ENCODE measurements at regions not wholly inside any gene's neighbourhood (a gene's known extent, or its start where the extent isn't known, plus 50 kb on each side); places are given as distances from the start of the nearest gene placed in this dataset.
"Not testable (repeated sequence)": the region's sequence is repeated elsewhere in the genome, so short reads cannot be mapped to it uniquely, and the experiment has no call there.

DNA sequence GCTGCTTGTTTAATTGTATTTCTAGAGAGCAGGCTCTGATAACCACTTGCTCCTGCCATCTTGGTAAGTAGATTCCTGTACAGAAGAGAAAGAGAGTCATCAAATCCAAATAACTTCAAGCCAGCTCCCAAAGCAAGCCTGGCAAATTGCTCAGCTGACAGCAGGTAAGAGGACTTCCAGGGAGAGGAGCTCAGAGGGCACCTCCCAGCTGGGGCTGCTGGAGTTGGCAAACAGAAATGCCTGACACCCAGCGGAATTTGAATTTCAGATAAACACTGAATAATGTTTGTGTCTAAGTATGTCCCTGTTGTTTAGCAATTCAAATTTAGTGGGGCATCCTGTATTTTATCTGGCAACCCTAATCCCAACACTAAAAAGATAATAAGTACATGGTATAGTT lies 86.2 kb downstream of the MYL12B start:
- DNase-seq (ENCODE audit: extremely low read depth, low read depth) = no peak
- TF ChIP-seq, protein P1, sequence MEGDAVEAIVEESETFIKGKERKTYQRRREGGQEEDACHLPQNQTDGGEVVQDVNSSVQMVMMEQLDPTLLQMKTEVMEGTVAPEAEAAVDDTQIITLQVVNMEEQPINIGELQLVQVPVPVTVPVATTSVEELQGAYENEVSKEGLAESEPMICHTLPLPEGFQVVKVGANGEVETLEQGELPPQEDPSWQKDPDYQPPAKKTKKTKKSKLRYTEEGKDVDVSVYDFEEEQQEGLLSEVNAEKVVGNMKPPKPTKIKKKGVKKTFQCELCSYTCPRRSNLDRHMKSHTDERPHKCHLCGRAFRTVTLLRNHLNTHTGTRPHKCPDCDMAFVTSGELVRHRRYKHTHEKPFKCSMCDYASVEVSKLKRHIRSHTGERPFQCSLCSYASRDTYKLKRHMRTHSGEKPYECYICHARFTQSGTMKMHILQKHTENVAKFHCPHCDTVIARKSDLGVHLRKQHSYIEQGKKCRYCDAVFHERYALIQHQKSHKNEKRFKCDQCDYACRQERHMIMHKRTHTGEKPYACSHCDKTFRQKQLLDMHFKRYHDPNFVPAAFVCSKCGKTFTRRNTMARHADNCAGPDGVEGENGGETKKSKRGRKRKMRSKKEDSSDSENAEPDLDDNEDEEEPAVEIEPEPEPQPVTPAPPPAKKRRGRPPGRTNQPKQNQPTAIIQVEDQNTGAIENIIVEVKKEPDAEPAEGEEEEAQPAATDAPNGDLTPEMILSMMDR (IDR thresholded peaks at IDR 0.05; ENCODE audit: low read depth, low read length) = no peak

DNA sequence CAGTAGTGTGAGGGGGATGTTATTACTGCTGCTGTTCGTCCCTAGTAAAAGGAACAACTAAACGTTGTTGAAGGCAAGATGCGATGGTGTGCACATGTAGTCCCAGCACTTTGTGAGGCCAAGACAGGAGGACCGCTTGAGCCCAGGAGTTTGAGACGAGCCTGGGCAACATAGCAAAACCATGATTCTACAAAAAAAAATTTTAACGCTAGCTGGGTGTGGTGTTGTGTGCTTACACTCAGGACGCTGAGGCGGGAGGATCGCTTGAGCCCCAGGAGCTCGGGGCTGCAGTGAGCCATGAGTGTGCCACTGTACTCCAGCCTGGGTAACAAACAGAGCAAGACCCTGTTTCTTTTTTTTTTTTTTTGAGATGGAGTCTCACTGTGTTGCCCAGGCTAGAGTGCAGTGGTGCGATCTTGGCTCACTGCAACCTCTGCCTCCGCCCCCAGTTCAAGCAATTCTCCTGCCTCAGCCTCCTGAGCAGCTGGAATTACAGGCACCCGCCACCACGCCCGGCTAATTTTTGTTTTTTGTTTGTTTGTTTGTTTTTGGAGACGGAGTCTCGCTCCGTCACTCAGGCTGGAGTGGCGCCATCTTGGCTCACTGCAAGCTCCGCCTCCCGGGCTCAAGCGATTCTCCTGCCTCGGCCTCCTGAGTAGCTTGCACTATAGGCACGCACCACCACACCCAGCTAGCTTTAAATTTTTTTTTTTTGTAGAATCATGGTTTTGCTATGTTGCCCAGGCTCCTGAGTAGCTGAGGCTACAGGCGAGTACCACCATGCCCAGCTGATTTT lies 87.3 kb downstream of the MYL12B start:
- not testable (repeated sequence) for DNase-seq (ENCODE audit: extremely low read depth, low read depth)

DNA sequence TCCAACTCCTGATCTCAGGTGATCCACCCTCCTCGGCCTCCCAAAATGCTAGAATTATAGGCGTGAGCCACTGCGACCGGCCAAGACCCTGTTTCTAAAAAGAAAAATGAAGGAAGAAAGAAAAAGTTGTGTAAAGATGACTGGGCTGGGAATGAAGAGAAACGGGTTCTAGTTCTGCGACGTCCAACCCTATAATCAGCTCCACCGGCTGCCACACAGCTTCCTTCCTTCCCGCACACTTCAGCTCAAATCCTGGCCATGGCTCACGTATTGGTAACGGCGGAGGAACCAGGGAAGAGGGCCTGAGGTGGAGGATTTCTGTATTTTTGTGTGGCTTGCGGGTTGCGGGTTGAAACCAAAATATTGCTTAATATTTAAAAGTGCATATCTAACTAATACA lies 88.1 kb downstream of the MYL12B start:
- no peak for DNase-seq (ENCODE audit: extremely low read depth, low read depth)
- TF ChIP-seq, protein P1 (IDR thresholded peaks at IDR 0.05; ENCODE audit: low read depth, low read length) = no peak

DNA sequence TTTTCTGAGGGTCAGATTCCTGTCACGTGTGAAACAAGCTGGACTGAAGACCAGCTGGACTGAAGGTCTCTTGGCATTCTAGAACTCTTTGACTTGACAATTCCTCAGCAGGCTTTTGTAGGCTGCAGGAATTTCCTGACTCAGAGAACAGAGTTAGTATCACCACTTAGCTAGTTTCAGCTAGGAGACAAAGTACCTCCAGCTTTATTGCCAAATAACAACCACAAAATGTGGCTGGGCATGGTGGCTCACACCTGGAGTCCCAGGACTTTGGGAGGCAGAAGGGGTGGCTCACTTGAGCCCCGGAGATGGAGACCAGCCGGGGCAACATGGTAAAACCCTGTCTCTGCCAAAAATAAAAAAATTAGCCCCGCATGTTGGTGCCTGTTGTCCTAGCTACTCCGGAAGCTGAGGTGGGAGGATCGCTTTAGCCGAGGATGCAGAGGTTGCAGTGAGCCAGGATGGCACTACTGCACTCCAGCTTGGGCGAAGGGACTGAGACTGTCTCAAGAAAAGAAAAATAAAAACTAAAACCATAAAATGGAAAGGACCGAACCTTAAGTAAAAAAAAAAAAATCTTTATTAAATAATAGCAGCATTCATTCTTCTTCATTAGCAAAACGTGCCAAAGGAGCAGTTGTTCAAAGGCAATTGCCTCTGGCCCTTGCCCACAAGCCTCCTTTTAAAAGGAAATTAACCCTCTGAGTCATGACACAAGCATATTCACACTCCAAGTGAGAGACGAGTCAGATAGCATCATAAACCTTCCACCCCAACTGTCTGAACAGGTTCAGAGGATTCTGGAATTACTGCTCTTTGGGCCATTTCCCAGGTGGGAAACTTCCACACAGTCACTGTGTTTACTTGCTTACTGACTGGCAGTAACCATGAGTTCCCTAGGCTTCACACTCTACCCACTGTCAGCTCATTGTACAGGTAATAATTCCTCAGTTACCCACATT lies 88.9 kb downstream of the MYL12B start:
- TF ChIP-seq, protein P1 (IDR thresholded peaks at IDR 0.05; ENCODE audit: low read depth, low read length) = no peak
- DNase-seq (ENCODE audit: extremely low read depth, low read depth) = no peak

DNA sequence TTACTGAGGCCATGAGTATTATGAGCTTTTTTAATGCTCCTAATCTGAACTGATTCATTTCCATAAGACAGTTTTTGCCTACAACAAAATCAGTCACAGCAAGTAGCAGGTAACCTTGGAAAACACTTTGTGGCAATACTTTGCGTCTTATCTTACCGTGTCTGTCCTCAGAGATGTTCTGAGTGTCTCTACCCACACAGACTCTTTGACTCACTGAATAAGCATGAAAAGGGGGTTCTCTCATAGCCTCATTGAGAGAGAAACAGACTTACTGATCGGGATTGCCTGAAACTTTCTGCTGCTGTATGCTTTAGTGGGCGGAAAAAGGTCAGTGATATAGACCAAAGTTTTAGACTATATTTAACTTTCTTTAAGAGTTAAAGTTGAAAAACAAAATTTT lies 92.6 kb downstream of the MYL12B start:
- no peak for DNase-seq (ENCODE audit: extremely low read depth, low read depth)
- TF ChIP-seq, protein P1 (IDR thresholded peaks at IDR 0.05; ENCODE audit: low read depth, low read length) = no peak

DNA sequence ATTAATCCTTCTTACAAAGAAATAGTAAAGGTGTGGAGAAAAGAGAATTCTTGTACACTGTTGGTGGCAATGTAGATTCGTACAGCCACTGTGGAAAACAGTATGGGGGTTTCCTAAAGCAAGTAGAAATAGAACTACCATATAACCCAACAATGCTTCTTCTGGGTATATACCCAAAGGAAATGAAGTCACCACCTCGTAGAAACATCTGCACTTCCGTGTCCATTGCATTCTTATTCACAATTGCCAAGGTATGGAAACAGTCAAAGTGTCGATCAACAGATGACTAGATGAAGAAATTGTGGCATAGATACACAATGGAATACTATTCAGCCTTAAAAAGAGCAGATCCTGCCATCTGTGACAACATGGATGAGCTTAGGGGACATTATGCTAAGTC lies 93.4 kb upstream of the TGIF1 start:
- DNase-seq (ENCODE audit: extremely low read depth, low read depth) = no peak
- TF ChIP-seq, protein P1 (IDR thresholded peaks at IDR 0.05; ENCODE audit: low read depth, low read length) = no peak

DNA sequence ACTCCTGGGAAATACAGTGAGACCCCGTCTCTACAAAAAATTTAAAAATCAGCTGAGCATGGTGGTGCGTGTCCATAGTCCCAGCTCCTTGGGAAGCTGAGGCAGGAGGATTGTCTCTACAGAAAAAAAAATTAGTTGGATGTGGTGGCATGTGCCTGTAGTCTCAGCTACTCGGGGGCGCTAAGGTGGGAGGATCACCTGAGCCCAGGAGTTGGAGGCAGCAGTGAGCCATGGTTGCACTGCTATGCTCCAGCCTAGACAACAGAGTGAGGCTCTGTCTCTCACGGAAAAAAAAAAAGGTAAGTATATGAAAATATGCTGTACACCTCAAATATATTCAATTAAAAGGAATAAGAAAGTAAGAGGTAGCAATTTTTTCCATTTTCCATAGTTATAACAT lies 92.5 kb upstream of the TGIF1 start:
- TF ChIP-seq, protein P1 (IDR thresholded peaks at IDR 0.05; ENCODE audit: low read depth, low read length) = no peak
- DNase-seq (ENCODE audit: extremely low read depth, low read depth) = no peak

All from AG09319 (cell line).